22Rv1 (cell line): ENCODE measurements at regions not wholly inside any gene's neighbourhood (a gene's known extent, or its start where the extent isn't known, plus 50 kb on each side); places are given as distances from the start of the nearest gene placed in this dataset.

Experiments used
- CTCF ChIP-seq: fragments of 450-650 bp; IDR thresholded peaks from 2 replicates; pipeline ENCODE4 v1.5.1; 2017; ENCODE audit warnings: mild to moderate bottlenecking
- ZFX ChIP-seq: fragments of 450-650 bp; IDR thresholded peaks from 2 replicates; pipeline ENCODE4 v1.6.1; 2017; ENCODE audit warnings: antibody characterized with exemption, borderline replicate concordance

DNA sequence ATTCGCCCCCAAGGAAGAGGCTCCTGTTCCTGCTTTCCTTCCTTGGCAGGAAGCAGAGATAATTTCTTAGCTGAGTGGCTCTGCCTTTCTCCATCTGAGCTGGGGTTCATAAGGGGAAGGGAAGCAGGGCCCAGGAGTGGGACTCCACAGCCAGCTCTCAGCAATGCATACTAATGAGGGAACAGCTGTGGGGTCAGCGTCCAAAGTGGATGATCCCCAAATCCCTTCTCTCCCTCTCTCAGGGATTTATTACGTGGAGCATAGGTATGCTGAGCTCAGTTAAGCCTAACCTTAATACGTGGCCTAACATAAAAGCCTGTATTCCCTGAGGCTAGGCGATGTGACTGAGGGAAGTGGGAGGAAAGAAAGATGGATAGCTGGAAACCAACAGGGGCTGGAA lies 87.3 kb upstream of the CTTNBP2NL start:
- TF ChIP-seq CTCF, result no peak
- TF ChIP-seq ZFX, result no peak
